ENCODE measurements at regions not wholly inside any gene's neighbourhood (a gene's known extent, or its start where the extent isn't known, plus 50 kb on each side); places are given as distances from the start of the nearest gene placed in this dataset.

- DNase-seq = no peak
Observed at GRCh38 chr6:134739299-134740026, 210.4 kb downstream of the ALDH8A1 start.

- DNase-seq = no peak
Observed at GRCh38 chr6:134738211-134738885, 211.6 kb downstream of the ALDH8A1 start.

GRCh38 chr6:134735461-134735860 lies 214.4 kb downstream of the ALDH8A1 start:
- DNase-seq = no peak

- DNase-seq = no peak
Observed at GRCh38 chr6:134734312-134734869, 215.5 kb downstream of the ALDH8A1 start.

- no peak for DNase-seq
Observed at GRCh38 chr6:134733801-134734200, 216.1 kb downstream of the ALDH8A1 start.

- no peak for DNase-seq
Observed at GRCh38 chr6:134732763-134733162, 217.1 kb downstream of the ALDH8A1 start.

GRCh38 chr6:134731615-134732014 lies 218.3 kb downstream of the ALDH8A1 start:
- no peak for DNase-seq

GRCh38 chr6:134730013-134730412 lies 219.9 kb downstream of the ALDH8A1 start:
- no peak for DNase-seq

- no peak for DNase-seq
Observed at GRCh38 chr6:134729561-134729960, 220.3 kb downstream of the ALDH8A1 start.

- no peak for DNase-seq
Observed at GRCh38 chr6:134727081-134727480, 222.8 kb downstream of the ALDH8A1 start.

- DNase-seq = no peak
Observed at GRCh38 chr6:134725590-134725989, 224.3 kb downstream of the ALDH8A1 start.

- DNase-seq = no peak
Observed at GRCh38 chr6:134724771-134725340, 225.0 kb downstream of the ALDH8A1 start.

- DNase-seq = no peak
Observed at GRCh38 chr6:134723081-134723871, 226.6 kb downstream of the ALDH8A1 start.

- no peak for DNase-seq
Observed at GRCh38 chr6:134722200-134722870, 227.6 kb downstream of the ALDH8A1 start.

GRCh38 chr6:134721060-134721405 lies 228.9 kb downstream of the ALDH8A1 start:
- DNase-seq = no peak

- no peak for DNase-seq
Observed at GRCh38 chr6:134720353-134721059, 229.4 kb downstream of the ALDH8A1 start.

GRCh38 chr6:134719911-134720310 lies 230.0 kb downstream of the ALDH8A1 start:
- no peak for DNase-seq

GRCh38 chr6:134719286-134719685 lies 230.6 kb downstream of the ALDH8A1 start:
- no peak for DNase-seq

GRCh38 chr6:134714679-134715078 lies 235.2 kb downstream of the ALDH8A1 start:
- DNase-seq = no peak

- no peak for DNase-seq
Observed at GRCh38 chr6:134714113-134714512, 235.8 kb downstream of the ALDH8A1 start.

- no peak for DNase-seq
Observed at GRCh38 chr6:134712311-134712710, 237.6 kb downstream of the ALDH8A1 start.

GRCh38 chr6:134708079-134708478 lies 241.8 kb downstream of the ALDH8A1 start:
- no peak for DNase-seq
